HG03520 (cell line): ENCODE measurements at regions not wholly inside any gene's neighbourhood (a gene's known extent, or its start where the extent isn't known, plus 50 kb on each side); places are given as distances from the start of the nearest gene placed in this dataset.
"Not testable (repeated sequence)": the region's sequence is repeated elsewhere in the genome, so short reads cannot be mapped to it uniquely, and the experiment has no call there.

Experiments used
- ATAC-seq: cut with Tn5 transposase; IDR thresholded peaks from one replicate; pipeline ENCODE4 v1.9.1; 2021; ENCODE audit warnings: mild to moderate bottlenecking, moderate library complexity; ENCODE audit not compliant: unreplicated experiment

DNA sequence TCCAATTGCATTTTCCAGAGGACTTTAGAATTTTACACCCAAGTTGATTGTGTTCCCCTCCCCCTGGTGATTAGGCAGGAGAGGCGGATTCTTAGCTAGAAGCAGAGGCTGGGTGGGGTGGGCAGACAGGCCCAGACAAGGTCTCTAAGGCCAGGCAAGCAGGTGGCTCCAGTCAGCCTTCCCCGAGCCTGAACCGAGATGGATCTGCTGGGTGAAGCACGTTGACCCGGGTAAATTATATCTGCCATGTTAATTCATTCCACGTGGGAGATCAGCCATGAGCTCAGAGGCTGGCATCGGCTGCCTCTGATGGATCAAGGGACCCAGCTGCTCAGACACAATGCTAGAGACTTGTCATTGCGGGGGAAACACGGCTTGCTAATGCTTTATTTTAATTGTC lies 159.5 kb upstream of the MAFB start:
- no peak for ATAC-seq

DNA sequence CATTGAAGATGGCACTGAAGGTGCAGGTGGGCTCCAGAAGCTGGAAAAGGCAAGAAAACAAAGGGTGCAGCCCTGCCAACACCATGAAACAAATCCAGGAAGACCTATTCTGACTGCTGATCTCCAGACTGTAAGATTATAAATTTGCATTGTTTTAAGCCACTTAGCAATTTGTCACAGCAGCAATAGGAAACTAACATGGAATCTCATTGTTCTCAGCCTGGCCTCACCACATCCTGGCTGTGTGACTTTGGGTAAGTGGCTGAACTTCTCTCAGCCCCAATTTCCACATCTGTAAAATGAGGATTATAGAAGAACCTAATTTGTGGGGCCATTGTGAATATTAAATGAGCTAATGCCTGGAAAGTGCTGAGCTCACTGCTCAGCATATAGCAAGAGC lies 160.4 kb upstream of the MAFB start:
- no peak for ATAC-seq

DNA sequence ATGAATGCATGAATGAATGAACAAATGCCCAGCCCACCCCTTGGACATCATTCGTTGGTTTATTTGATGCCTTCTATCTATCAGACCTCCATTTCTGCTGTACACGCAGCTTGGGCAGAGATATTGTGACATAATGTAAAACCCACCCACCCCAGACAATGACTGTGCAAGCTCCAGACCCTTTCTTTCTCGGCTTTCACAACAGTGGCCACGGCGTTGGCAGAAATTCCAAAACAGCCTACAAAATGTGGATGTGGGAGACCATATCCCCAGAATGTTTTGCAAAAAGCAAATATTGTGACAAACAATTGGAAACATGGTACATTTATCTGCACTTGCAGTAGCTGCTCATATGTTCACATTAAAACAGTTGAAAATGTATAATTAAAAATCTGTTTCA lies 162.0 kb upstream of the MAFB start:
- ATAC-seq = no peak

DNA sequence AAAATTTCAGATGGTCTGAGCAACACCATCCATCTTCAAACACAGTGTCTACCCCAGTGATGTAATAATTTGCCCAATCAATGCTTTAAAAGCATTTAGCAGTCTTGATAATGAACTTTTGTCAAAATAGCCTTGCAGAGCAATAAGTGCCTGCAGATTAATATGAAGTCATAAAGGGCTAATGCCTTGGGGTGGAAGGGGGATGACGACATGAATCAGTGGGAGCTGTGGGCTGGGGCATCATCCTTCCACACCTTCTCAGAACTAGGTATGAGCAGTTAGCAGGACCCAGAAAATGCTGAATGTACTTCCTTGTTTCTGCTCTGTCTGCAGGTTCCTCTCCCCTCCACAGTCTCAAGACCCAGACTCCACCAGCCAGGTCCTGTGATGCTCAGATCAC lies 166.2 kb upstream of the MAFB start:
- no peak for ATAC-seq

DNA sequence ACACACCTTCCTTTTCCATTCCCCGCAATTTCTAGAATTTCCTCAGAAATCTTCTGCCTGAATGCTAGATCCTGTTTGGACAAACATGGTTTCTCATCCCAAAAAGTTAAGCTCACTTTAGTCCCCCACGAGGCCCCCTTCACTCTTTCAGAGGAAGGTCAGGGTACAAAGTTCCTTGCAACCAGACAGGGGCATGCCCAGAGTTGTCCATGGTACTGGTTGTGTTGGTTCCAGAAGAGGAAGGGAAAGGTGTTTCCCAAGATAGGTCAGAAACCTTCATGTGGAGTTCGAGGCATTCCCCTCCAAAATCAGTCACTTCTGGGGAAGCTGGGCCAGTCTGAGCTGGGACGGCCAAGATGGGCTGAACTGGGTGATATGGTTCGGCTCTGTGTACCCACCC lies 167.6 kb upstream of the MAFB start:
- ATAC-seq = no peak

DNA sequence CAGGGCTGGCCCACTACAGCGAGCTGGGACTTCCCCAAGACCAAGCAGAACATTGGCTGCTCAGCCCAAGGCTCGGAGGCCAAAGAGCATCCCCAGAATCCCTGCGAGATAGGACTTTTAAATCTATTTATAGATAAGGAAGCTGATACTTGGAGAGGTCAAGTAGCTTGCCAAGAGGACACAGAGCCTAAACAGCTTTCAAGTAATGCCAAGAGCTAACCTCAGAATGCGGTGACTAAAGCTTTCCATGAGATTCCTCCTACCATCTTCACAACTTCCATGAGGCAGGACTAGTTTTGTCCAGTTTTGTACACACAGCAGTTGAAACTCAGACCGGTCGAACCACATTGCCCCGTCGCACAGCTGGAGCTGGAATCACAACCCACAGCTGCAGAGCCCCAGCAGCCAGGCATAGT lies 168.1 kb upstream of the TOP1 start:
- ATAC-seq = no peak

DNA sequence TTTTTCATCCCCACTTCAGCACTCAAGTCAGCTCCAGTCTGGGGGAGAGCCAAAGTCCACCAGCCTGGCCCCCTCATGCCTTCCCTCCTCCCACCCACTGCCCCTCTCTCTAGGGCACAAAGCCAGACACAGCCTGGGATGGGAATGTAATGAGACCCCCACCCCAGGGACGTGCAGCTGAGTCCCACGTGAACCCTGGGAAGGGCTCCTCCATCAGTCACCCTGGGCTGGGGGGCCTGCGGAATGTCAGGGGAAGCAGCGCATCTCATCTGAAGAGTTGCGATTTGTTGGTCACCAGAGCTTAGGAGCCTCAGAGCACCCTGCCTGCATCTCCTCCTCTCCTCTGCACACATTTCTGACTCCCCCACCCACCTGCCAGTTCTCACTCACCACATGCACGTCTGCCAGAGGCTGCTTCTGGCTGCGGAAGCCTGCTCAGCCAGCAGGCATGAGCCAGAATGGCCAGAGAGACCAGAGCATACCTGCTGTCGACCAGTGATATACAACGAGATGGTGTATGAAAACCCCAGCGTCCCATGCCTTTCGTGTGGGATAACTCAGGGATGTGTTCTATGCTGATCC lies 167.1 kb upstream of the TOP1 start:
- ATAC-seq = no peak

DNA sequence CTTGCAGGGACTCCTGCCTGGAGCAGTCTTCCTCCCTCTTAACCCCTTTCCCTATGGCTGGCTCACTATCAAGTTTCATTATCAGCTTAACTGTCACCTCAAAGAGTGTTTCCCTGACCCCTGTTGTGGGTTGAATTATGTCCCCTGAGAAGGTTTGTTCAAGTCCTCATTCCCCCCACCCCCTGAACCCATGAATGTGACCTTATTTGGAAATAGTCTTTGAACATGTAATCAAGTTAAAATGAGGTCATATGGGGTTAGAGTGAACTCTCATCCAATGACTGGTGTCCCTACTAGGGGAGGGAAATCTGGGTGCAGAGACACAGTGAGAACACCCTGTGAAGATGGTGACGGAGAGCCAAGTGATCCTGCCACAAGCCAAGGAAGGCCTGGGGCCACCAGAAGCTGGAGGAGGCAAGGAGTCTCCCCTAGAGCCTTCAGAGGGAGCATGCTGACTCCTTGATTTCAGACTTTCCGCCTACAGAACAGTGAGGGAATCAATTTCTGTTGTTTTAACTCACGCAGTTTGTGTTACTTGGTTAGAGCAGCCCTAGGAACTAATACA lies 165.2 kb upstream of the TOP1 start:
- no peak for ATAC-seq

DNA sequence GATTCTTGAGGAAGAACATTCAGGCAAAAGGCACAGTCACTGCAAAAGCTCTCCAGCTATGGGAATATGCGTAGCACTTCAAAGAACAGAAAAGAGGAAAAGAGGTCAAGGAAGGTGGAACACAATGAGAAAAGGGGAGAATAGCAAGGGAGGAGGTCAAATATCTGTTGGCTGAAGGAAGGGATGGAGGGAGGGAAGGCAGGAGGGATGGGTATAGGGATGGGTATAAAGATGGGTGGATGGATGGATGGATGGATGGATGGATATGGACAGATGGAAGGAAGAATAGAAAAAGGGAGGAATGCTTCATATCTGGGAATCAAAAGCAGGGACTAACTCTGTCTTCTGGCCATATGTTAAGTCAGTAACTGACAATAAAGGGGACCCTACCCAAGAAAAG lies 164.2 kb upstream of the TOP1 start:
- no peak for ATAC-seq

DNA sequence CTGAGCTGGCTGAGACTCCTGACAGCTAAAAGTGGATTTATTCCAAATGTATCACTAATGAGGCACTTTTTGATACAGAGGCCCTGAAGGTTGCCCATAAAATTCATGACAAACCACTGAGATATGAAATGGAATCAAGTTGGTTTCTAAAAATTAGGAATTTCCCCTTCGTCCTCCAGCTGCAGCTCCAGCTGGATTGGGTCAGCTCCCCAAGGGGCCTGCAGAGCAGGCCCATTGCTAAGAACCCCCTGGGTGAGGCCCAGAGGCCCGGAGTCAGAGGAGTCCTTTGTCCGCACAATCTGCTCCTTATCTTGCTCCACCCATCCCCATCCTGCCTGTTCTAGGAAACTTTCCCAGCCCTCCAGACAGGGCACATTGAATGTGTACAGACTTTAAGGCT lies 163.5 kb upstream of the TOP1 start:
- no peak for ATAC-seq

DNA sequence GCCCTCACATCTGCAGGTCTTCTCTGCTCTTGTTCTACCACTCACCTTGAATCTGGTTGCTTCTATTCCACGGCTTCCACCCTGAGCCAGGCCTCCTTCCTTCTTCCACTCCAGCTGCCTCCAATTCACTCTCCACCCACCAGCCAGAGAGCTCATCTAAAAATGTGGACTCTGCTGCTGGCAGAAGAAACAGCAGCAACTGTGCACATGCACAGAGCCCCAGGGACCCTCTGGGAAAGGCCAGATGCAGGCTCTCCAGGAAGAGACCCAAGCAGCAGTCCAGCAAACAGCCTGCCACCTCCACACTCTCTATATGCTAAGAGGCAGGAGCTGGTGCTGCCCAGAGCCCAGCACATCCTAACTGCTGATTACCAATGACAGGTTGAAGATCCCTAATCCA lies 162.6 kb upstream of the TOP1 start:
- no peak for ATAC-seq

DNA sequence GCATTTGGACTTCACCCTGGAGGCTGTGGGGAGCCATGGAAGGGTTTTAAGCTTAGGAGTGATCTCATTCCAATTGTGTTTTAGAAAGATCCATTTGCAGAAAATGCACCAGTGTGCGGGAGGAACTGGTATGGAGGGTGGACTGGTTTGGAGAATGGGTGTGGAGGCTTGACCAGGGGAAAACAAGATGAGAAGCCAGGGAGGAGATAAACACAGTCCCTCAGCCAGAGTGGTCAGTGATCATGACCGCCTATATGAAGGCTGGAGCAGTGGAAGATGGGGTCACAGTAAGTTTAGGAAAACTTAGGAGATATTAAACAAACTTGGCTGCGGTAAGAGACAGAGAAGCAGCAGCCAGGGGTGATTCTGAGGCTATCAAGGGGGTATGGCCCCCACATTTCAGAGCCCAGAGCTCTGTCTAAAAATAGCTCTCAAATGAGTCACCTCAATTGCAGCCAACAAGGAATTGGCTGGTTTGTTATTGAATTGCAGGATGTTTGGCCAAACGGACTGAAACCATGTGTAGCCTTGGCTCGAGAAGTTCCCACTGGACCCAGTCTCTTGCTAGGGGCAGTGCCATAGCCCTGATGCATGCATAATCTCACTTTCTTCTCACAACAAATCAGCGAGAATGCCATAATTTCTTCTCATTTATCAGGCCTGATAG lies 159.9 kb upstream of the TOP1 start:
- no peak for ATAC-seq

DNA sequence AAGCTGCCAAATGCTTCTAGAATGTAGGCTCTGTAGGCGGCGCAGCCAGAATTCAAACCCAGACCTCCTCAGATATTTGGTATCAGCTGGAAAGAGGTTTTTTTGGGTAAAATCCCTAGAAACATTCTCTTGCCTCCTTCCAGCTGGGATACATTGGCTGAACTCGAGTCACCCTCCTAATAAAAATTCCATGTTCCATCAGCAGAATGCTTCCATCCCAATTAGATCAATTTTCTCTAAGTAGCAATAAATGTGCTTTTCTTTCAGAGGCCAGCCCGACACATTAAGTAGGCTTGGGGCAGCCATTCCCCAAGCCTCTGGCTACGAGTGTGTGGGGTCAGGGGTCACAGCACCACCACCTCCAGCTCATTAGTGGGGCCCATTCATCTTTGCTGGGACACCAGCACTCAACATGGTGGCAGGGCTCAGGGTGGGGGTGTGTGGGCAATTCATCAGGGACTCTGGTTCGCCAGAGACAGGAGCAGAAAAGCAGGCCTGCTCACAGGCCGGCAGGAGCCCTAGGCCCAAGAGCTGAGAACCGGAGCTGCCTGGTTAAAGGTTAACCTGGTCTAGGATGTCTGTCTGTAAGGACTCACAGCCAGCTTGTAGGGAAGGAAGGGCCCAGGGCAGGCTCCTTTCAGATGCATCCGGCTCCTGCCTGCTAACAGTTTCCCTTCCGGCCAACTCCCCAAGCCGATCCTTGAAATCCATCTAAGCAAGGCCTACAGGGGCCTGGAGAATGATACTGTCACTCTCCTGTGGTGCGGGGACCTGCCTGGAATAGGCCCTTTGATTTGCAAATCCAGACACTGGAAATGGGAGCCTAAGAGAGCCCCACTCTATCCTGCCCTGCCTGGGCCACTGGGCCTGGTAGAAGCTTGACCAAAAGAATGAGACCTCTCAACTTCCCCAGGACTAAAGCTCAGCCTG lies 159.1 kb upstream of the TOP1 start:
- no peak for ATAC-seq

DNA sequence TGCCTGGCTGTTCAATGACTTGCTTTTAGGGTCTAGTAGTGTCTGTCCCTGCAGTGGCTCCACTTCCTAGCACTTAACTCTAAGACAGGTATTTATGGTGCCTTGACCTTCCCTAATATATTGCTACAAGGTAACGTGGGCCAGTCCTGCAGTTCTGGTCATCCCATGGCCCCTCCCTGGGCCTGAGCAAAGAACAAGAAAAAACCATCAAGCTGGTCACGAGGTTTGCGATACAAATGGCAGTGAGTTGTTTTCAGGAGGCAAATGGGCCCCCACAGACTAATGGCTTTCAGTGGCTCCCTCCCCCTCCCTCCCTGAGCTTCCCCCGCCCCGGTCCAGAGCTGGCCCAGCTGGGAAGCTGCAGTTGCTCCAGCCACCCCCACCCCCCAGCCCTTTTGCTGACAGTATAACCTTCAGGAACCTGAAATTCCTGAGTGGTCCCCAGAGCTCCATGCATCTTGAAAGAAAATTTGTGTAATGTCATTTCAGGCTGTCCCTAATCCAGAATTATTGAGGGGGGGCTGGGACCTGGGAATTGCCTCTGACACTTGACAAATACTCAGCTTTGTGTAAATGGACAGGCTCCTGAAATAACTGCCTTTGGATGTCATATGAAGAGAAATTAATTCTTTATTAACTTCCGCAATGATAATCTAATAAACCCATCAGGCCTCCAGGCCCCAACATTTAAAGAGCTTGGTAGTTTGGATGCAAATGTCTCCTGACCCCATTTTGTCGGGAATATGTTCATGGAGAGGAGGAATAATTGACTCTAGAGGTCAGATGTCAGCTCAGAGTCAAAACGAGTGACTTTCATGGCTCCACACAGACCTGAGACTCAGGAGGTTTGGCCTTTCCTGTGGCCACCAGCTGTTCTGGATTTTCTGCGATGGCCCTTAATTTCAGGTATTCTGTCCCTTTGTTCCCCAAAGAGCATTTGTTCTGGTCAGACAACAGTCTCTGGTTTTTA lies 153.2 kb upstream of the TOP1 start:
- ATAC-seq = no peak

DNA sequence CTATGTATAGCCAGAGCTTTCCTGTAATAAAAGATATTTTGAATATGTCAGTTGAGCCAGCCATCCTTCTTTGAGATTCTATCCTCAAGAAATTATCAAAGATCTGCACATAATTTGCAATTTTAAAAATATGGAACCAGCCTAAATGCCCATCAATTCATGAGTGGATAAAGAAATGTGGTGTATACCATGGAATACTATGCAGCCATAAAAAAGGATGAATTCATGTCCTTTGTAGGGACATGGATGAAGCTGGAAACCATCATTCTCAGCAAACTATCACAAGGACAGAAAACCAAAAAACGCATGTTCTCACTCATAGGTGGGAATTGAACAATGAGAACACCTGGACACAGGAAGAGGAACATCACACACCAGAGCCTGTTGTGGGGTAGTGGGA lies 150.5 kb upstream of the TOP1 start:
- not testable (repeated sequence) for ATAC-seq

DNA sequence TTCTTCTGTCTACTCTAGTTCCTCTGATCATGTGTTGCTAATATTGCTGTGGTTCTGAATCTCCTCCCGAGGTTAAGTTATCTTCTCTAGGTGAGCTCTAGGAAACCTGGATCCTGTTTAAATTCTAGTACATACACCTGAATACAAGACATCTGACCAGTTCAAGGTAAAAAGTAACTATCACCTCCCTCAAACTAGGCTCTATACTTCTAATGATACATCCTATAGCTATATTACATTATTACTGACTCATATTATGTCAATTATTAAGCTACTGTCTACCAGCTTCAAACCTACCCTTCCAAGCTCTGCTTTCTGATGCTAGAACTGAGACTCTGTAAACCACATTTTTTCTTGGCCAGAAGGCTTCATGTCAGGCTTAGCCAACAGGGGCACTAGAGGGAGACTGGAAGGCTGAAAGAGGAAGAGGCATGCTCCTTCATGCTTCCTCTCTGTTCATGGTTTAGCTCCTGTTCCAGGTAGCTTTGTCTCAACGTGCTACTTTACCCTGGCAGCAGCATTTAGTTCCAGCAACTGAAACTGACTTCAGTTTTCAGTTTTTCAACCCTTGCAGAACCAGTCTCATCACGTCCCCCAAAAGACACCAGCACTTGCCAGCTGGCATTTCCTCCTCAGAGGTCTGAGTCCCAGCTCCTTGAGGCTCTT lies 148.4 kb upstream of the TOP1 start:
- ATAC-seq = no peak

DNA sequence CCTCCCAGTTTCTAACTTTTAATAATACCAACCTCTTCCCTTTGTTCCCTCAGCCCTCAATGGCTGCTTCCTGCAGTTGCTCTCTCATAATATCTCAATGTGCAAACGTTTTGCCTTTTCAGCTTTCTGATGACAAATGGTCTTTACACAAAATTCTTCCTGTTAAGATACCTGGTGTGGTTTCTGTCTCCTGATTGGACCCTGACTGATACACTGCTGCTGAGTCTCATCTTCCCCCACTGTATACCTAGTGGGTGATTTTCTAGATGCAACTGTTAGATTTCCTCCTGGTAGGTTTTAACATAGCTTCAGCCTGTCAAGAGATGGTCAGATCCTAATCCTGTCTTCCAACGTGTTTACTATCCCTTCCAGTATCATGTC lies 147.9 kb upstream of the TOP1 start:
- ATAC-seq = no peak

DNA sequence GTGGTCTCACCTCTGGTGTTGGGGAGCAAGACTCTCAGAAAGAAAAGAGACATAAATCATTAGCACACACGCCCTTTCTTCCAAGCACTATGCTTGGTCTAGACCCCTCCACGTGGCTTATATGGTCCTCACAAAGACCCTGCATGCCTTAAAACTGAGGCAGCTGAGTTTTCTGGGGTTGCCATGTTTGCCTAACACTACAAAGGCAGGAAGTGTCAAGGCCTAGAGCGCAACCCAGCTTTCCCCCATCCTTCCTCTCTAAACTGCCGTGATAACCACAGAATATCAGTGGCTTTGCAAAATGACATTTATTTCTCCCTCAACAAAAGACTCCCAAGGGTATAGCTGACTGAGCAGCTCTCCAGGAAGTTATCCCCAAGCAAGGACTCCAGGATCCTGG lies 146.5 kb upstream of the TOP1 start:
- no peak for ATAC-seq

DNA sequence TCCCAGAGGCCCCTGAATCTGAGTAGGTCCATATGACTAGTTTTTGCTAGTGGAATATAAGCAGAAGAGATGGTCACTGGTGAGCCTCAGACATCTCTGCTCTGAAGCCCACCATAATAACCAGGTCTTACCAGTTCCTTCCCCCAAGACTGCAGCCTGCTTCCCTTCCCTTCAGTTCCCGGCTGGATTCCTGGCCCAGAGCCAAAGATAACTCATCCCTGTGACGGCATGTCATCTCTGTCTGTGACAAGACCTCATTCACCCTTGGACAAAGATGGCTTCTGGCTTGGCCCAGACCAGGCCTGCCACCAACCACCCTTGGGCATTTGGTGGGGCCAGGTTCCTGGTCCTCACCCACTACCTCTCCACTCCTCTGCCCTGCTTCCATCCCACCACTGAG lies 145.5 kb upstream of the TOP1 start:
- ATAC-seq = no peak

DNA sequence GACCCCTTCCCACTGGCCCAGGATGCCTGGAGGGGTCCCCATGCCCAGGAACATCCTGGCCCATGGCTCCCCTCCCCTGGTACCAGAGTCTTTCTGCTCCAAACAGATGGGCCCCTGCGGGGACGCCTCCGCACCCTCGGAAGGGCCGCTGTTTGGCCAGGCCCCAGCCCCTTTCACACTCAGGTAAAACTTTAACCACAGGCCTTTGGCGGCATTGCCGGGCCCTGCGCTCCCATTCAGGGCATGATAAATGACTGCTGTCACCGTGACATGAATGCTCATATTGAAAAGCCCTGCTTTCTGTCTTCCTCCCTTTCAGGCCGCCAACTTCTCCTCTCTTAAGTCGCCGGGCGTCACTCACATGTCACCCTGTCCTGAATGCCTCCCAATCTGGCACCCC lies 141.5 kb upstream of the TOP1 start:
- no peak for ATAC-seq
